ENCODE measurements at regions not wholly inside any gene's neighbourhood (a gene's known extent, or its start where the extent isn't known, plus 50 kb on each side); places are given as distances from the start of the nearest gene placed in this dataset.

DNA sequence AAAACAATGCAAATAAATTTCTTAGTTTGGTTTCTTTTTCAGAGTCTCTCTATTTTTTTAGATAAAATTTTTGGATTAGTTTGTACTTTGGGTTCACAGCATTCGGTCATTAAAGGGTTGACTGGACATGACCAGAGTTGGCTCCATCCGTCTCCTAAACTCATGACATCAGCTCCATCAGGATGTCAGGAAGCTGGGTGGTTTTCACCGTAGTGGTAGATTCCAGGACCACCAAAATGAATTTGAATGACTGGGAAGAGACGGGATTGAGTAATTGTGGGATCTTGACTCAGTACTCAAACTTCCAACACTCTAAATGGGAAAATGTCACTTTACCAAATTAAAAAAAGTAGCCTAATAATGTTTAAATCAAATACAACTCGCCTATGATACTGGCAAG lies 279.2 kb upstream of the DUSP10 start:
- H3K4me1 ChIP-seq (ENCODE audit: control insufficient read depth, low read depth, low read length): peaks cover 4% of the 10 kb centered on the region
- H3K9me3 ChIP-seq (ENCODE audit: control insufficient read depth, low read depth, low read length): no peaks in the 10 kb centered on the region
- no peak overlapping the region for H3K9ac ChIP-seq (ENCODE audit: low read length)
- H3K4me3 ChIP-seq (ENCODE audit: low read length): no peak overlapping the region
- no peaks in the 10 kb centered on the region for H3K36me3 ChIP-seq (ENCODE audit: control insufficient read depth, low read depth, low read length)
- no peaks in the 10 kb centered on the region for H3K27me3 ChIP-seq (ENCODE audit: control insufficient read depth, insufficient read depth, low read length)
- H3K27ac ChIP-seq (ENCODE audit: low read length): no peak overlapping the region

DNA sequence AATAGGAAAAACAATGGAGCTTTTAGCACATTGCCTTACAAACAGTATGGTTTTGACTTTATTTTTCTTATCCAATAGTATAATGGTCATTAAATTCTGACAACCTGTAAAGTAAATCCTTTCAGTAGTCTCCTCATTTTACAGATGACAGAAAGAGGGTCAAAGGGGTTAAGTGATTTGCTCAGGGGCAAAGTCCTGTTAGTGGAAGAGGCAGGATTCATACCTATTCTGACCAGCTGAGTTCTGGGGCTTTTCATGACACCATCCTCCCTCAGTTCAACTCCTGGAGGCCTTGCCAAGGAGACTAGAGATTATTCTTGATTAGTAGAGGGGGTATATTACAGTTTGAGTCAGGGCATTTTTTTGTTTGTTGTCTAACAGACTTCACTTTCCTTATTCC lies 278.7 kb upstream of the DUSP10 start:
- no peaks in the 10 kb centered on the region for H3K9me3 ChIP-seq (ENCODE audit: control insufficient read depth, low read depth, low read length)
- H3K36me3 ChIP-seq (ENCODE audit: control insufficient read depth, low read depth, low read length): no peaks in the 10 kb centered on the region
- H3K9ac ChIP-seq (ENCODE audit: low read length): no peak overlapping the region
- no peak overlapping the region for H3K27ac ChIP-seq (ENCODE audit: low read length)
- H3K4me1 ChIP-seq (ENCODE audit: control insufficient read depth, low read depth, low read length): peaks cover 4% of the 10 kb centered on the region
- H3K4me3 ChIP-seq (ENCODE audit: low read length): no peak overlapping the region
- H3K27me3 ChIP-seq (ENCODE audit: control insufficient read depth, insufficient read depth, low read length): no peaks in the 10 kb centered on the region

DNA sequence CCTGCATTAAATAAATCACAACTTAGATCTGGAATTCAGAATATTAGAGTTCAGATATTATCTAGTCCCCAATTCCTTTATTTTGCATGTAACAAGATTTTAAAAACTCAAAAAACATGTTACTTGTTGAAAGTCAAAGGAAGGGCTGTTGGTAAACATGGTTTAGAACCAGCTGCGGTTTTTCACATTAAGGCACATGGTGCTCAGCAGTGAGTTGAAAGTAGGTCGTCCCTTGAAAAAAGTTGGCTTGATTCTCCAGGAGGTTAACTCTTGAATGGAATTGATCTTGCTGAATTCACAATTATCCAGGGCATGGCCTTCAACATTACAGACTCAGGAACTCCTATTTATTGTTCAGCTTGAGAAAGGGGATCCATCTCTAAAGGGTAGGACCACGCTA lies 277.1 kb upstream of the DUSP10 start:
- Histone ChIP-seq H3K9me3 (ENCODE audit: control insufficient read depth, low read depth, low read length) (no peaks in the 10 kb centered on the region), H3K4me1 (ENCODE audit: control insufficient read depth, low read depth, low read length) (peaks cover 4% of the 10 kb centered on the region), H3K36me3 (ENCODE audit: control insufficient read depth, low read depth, low read length) (no peaks in the 10 kb centered on the region), H3K9ac (ENCODE audit: low read length) (no peak overlapping the region), H3K4me3 (ENCODE audit: low read length) (no peak overlapping the region), H3K27me3 (ENCODE audit: control insufficient read depth, insufficient read depth, low read length) (no peaks in the 10 kb centered on the region), H3K27ac (ENCODE audit: low read length) (no peak overlapping the region)

DNA sequence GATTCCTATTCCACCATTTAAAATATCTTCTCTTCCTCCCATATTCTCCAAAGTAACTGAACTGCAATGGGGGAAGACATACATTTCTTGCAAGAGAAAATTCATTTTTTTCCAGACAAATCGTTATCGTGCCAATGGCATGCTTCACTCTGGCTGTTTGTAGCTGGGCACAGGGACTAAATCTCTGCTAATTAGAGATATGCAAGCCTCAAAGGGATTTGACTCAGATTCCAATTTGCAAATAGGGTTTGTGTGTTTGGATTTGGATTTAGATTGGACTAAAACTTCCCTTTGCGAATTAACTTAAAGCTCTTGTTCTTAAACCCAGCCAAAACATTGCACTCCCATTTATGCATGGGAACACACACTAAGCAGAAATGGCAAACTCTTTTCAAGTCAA lies 276.2 kb upstream of the DUSP10 start:
- H3K4me3 ChIP-seq (ENCODE audit: low read length): no peak overlapping the region
- no peak overlapping the region for H3K9ac ChIP-seq (ENCODE audit: low read length)
- H3K27ac ChIP-seq (ENCODE audit: low read length): no peak overlapping the region
- H3K9me3 ChIP-seq (ENCODE audit: control insufficient read depth, low read depth, low read length): no peaks in the 10 kb centered on the region
- H3K27me3 ChIP-seq (ENCODE audit: control insufficient read depth, insufficient read depth, low read length): no peaks in the 10 kb centered on the region
- no peaks in the 10 kb centered on the region for H3K36me3 ChIP-seq (ENCODE audit: control insufficient read depth, low read depth, low read length)
- H3K4me1 ChIP-seq (ENCODE audit: control insufficient read depth, low read depth, low read length): peaks cover 4% of the 10 kb centered on the region

DNA sequence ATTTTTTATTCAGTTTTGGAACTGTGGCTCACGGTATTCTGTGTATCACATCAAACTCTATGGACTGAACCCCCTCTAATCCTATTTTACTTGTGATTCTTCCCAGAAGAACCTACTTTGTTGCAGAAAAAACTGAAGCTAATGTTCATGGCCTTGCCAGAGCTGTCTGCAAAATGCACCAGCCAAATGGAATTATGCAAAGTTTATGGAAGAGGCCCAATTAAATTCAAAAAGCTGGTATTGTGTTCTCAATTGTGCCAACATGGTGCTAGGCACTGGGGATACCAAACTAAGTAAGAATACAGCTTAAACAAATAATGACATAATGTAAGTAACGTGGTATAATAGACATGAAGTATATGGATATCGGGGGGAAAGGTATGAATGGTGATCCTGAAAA lies 273.8 kb upstream of the DUSP10 start:
- Histone ChIP-seq H3K4me1 (ENCODE audit: control insufficient read depth, low read depth, low read length) (peaks cover 4% of the 10 kb centered on the region), H3K27me3 (ENCODE audit: control insufficient read depth, insufficient read depth, low read length) (no peaks in the 10 kb centered on the region), H3K4me3 (ENCODE audit: low read length) (no peak overlapping the region), H3K9ac (ENCODE audit: low read length) (no peak overlapping the region), H3K9me3 (ENCODE audit: control insufficient read depth, low read depth, low read length) (no peaks in the 10 kb centered on the region), H3K36me3 (ENCODE audit: control insufficient read depth, low read depth, low read length) (no peaks in the 10 kb centered on the region), H3K27ac (ENCODE audit: low read length) (no peak overlapping the region)

DNA sequence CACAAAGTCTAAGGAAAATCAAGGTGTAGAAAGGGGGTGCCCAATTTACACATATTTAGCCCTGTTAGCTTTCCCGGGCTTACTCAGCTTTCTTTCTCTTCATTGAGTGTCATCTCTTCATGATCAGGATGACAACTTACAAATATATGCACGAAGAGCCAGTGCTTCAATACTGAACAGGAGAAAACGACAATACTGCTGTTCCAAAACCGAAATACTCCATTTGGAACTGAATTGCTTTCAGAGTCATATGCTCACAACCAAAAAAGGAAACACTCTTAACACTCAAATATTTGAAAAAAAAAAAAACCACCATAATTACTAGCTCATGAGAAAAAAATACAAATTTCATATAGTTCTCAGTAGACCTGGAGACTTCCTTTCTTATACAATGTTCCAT lies 272.1 kb upstream of the DUSP10 start:
- Histone ChIP-seq H3K4me1 (ENCODE audit: control insufficient read depth, low read depth, low read length) (peaks cover 10% of the 10 kb centered on the region), H3K4me3 (ENCODE audit: low read length) (no peak overlapping the region), H3K9ac (ENCODE audit: low read length) (no peak overlapping the region), H3K9me3 (ENCODE audit: control insufficient read depth, low read depth, low read length) (no peaks in the 10 kb centered on the region), H3K27ac (ENCODE audit: low read length) (no peak overlapping the region), H3K36me3 (ENCODE audit: control insufficient read depth, low read depth, low read length) (no peaks in the 10 kb centered on the region), H3K27me3 (ENCODE audit: control insufficient read depth, insufficient read depth, low read length) (no peaks in the 10 kb centered on the region)

DNA sequence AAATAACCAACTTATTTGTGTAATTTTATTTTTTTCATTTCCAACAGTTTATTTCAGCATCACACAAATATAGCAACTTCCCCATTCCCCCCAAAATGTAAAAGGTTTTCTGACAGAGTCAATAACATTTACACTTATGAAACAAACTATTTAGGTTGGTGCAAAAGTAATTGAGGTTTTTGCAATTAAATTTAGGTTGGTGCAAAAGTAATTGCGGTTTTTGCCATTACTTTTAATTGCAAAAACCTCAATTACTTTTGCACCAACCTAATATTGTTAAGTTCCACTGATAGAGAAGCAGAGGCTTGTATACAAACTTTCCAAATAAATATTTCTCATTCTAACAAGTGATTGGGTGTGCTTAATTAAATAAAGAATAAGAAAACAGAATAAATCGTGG lies 270.9 kb upstream of the DUSP10 start:
- Histone ChIP-seq H3K27ac (ENCODE audit: low read length) (no peak overlapping the region), H3K36me3 (ENCODE audit: control insufficient read depth, low read depth, low read length) (no peaks in the 10 kb centered on the region), H3K27me3 (ENCODE audit: control insufficient read depth, insufficient read depth, low read length) (no peaks in the 10 kb centered on the region), H3K4me3 (ENCODE audit: low read length) (no peak overlapping the region), H3K4me1 (ENCODE audit: control insufficient read depth, low read depth, low read length) (peaks cover 7% of the 10 kb centered on the region), H3K9ac (ENCODE audit: low read length) (no peak overlapping the region), H3K9me3 (ENCODE audit: control insufficient read depth, low read depth, low read length) (no peaks in the 10 kb centered on the region)

DNA sequence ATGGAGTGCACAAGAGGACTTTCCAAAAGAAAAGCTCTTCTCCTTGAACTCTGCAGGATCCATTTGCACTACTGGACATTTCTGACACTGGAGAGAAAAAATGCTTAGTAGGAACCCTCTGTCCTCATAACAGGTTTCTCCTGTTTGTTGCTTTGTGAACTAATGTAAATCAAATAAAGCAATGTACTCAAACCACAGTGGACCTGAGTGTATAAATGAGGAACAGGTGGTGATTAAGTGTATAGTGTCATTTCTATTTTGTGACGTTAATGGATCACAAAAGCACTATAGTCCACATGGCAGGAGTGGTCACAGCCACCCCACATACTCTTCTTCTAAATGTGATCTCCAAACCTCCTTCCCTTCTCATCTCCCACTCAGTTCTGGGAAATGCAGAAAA lies 268.4 kb upstream of the DUSP10 start:
- Histone ChIP-seq H3K4me3 (ENCODE audit: low read length) (no peak overlapping the region), H3K27me3 (ENCODE audit: control insufficient read depth, insufficient read depth, low read length) (no peaks in the 10 kb centered on the region), H3K9me3 (ENCODE audit: control insufficient read depth, low read depth, low read length) (no peaks in the 10 kb centered on the region), H3K27ac (ENCODE audit: low read length) (no peak overlapping the region), H3K36me3 (ENCODE audit: control insufficient read depth, low read depth, low read length) (no peaks in the 10 kb centered on the region), H3K4me1 (ENCODE audit: control insufficient read depth, low read depth, low read length) (peaks cover 7% of the 10 kb centered on the region), H3K9ac (ENCODE audit: low read length) (no peak overlapping the region)

DNA sequence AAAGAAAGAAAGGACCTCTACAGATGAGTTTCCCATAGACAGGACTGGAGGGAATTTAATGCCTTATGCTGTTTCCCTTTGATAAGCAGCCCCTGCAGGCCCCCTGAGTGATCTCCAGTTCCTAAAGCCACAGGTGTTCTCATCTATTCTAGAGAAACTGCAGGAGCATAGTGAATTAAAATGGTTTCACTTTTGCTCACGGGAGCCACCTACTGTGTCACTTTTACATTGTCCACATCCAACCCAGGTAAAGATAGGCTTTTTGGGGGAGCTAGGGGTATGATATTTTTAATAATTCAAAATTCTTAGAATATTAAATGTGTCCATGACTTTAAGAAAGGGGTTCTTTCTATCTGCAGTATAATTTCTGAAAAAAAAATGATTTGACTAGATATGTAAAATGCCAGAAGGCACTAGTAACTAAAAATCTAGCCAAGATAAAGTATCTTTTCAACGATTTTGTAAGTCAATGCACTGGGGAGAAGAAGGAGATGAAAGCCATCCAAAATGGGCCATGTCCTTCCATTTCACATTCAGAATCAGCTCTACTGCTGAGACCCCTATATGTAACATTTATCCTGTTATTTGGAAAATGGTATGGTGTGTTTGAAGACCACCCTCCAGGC lies 267.3 kb upstream of the DUSP10 start:
- H3K27me3 ChIP-seq (ENCODE audit: control insufficient read depth, insufficient read depth, low read length): no peaks in the 10 kb centered on the region
- H3K36me3 ChIP-seq (ENCODE audit: control insufficient read depth, low read depth, low read length): no peaks in the 10 kb centered on the region
- no peak overlapping the region for H3K27ac ChIP-seq (ENCODE audit: low read length)
- no peaks in the 10 kb centered on the region for H3K9me3 ChIP-seq (ENCODE audit: control insufficient read depth, low read depth, low read length)
- no peak overlapping the region for H3K9ac ChIP-seq (ENCODE audit: low read length)
- no peak overlapping the region for H3K4me3 ChIP-seq (ENCODE audit: low read length)
- peaks cover 7% of the 10 kb centered on the region for H3K4me1 ChIP-seq (ENCODE audit: control insufficient read depth, low read depth, low read length)

DNA sequence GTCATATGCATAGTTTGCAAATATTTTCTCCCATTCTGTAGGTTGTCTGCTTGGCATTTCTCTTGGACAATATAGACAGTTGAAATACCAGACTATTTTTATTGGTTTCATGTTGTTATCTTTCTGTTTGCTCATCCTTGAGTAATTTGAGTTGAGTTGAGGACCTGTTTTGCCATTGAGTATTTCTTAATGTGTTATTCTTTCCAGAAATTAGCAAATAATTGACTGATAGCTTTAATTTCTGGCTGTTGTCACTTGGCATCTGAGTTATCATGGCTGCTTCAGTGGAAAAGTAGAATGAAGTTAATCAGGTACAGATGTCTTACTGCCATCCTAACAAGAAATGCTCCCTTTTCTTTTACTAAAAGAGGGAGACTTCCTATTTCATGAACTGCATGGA lies 264.8 kb upstream of the DUSP10 start:
- no peaks in the 10 kb centered on the region for H3K27me3 ChIP-seq (ENCODE audit: control insufficient read depth, insufficient read depth, low read length)
- no peaks in the 10 kb centered on the region for H3K9me3 ChIP-seq (ENCODE audit: control insufficient read depth, low read depth, low read length)
- H3K4me1 ChIP-seq (ENCODE audit: control insufficient read depth, low read depth, low read length): peaks cover 7% of the 10 kb centered on the region
- no peaks in the 10 kb centered on the region for H3K36me3 ChIP-seq (ENCODE audit: control insufficient read depth, low read depth, low read length)
- H3K4me3 ChIP-seq (ENCODE audit: low read length): no peak overlapping the region
- no peak overlapping the region for H3K27ac ChIP-seq (ENCODE audit: low read length)
- H3K9ac ChIP-seq (ENCODE audit: low read length): no peak overlapping the region

DNA sequence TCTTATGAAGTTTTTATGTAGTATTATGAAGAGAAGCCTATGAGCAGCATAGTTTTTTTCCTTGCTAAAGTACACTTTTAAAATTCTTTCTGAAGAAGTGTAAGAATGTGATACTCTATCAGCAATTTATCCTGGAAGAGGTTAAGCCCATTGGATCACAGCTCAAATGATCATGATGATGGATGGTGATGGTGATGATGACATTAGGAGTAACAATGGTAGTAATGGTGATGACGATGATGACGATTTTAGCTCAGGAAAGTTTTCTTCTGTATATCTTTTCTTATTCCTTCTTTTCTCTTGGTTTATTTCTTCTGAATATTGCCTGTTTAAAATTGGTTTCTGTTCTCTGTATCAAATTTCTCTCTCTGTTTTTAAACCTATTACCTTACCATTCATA lies 262.9 kb upstream of the DUSP10 start:
- H3K4me3 ChIP-seq (ENCODE audit: low read length): no peak overlapping the region
- H3K27ac ChIP-seq (ENCODE audit: low read length): no peak overlapping the region
- no peak overlapping the region for H3K9ac ChIP-seq (ENCODE audit: low read length)
- H3K36me3 ChIP-seq (ENCODE audit: control insufficient read depth, low read depth, low read length): no peaks in the 10 kb centered on the region
- H3K9me3 ChIP-seq (ENCODE audit: control insufficient read depth, low read depth, low read length): no peaks in the 10 kb centered on the region
- H3K4me1 ChIP-seq (ENCODE audit: control insufficient read depth, low read depth, low read length): peaks cover 7% of the 10 kb centered on the region
- no peaks in the 10 kb centered on the region for H3K27me3 ChIP-seq (ENCODE audit: control insufficient read depth, insufficient read depth, low read length)

DNA sequence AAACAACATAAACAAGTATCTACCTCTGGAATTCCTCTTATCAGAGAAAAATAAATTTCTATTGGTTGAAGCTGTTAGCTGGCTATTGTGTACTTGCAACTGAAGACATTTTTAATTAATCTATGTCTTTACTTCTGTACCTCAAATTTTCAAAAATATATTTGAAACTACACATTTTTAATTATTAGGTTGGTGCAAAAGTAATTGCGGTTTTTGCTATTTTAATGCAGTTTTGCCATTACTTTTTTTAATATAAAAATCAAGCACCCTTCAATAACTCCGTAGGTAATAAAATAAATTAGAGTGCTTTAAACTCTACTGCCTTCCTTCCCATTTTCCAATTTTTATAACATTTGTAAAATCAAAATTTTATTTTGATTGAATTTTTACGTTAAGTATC lies 262.1 kb upstream of the DUSP10 start:
- H3K9ac ChIP-seq (ENCODE audit: low read length): no peak overlapping the region
- H3K27me3 ChIP-seq (ENCODE audit: control insufficient read depth, insufficient read depth, low read length): no peaks in the 10 kb centered on the region
- H3K4me3 ChIP-seq (ENCODE audit: low read length): no peak overlapping the region
- H3K4me1 ChIP-seq (ENCODE audit: control insufficient read depth, low read depth, low read length): peaks cover 2% of the 10 kb centered on the region
- H3K9me3 ChIP-seq (ENCODE audit: control insufficient read depth, low read depth, low read length): no peaks in the 10 kb centered on the region
- H3K36me3 ChIP-seq (ENCODE audit: control insufficient read depth, low read depth, low read length): no peaks in the 10 kb centered on the region
- H3K27ac ChIP-seq (ENCODE audit: low read length): no peak overlapping the region
